IMR-90 (cell line): ENCODE measurements at regions not wholly inside any gene's neighbourhood (a gene's known extent, or its start where the extent isn't known, plus 50 kb on each side); places are given as distances from the start of the nearest gene placed in this dataset.
"Not testable (repeated sequence)": the region's sequence is repeated elsewhere in the genome, so short reads cannot be mapped to it uniquely, and the experiment has no call there.

Experiments
- ATAC-seq: fragments of 200-7000 bp; cut with Tn5 transposase; 2 replicates; pipeline ENCODE4 v1.9.1; 2020; ENCODE audit warnings: low read depth, mild to moderate bottlenecking, moderate library complexity
- BruUV-seq: library from RNA; stranded (reverse); fragments of 400-500 nt; replicated peaks from 2 replicates; lab custom pipeline; 2021; lab: Mats Ljungman, UMichigan
- CTCF ChIA-PET: fragments of 300-600 bp; formaldehyde crosslinking; extraction: SDS; loops from one replicate; lab custom pipeline; 2021; ENCODE audit warnings: antibody characterized with exemption; lab: Yijun Ruan, JAX
- POLR2A ChIA-PET: fragments of 300-600 bp; sonication (Branson Sonifier 250); formaldehyde crosslinking; loops from one replicate; lab custom pipeline; 2022; ENCODE audit warnings: antibody characterized with exemption; ENCODE audit not compliant: unreplicated experiment; lab: Charles Lee
- DNase-seq: peaks from one replicate; pipeline ENCODE4 v3.0.0; 2013
- H2AFZ ChIP-seq: replicated peaks from 2 replicates; pipeline ENCODE3; 2013; ENCODE audit warnings: low read length, mild to moderate bottlenecking; ENCODE audit not compliant: poor library complexity
- H2AK5ac ChIP-seq: 2 replicates; pipeline ENCODE4 v1.6.1; 2013; ENCODE audit warnings: low read depth, low read length, inconsistent platforms
- H2AK9ac ChIP-seq: replicated peaks from 2 replicates; pipeline ENCODE3; 2013; ENCODE audit warnings: mild to moderate bottlenecking, low read depth, low read length, moderate library complexity; ENCODE audit not compliant: poor library complexity
- H2BK120ac ChIP-seq: 2 replicates; pipeline ENCODE4 v1.6.1; 2013; ENCODE audit warnings: low read depth, low read length, inconsistent platforms
- H2BK15ac ChIP-seq: 3 replicates; pipeline ENCODE4 v1.6.1; 2013; ENCODE audit warnings: low read depth, low read length, inconsistent platforms
- H2BK20ac ChIP-seq: 2 replicates; pipeline ENCODE4 v1.6.1; 2013; ENCODE audit warnings: low read depth, mild to moderate bottlenecking, inconsistent platforms, low read length, moderate library complexity
- H2BK5ac ChIP-seq: 2 replicates; pipeline ENCODE4 v1.6.1; 2013; ENCODE audit warnings: mild to moderate bottlenecking, low read depth, low read length, inconsistent platforms; ENCODE audit not compliant: poor library complexity, severe bottlenecking
- H3K14ac ChIP-seq: replicated peaks from 2 replicates; pipeline ENCODE4 v1.6.1; 2013; ENCODE audit warnings: low read depth, low read length, inconsistent platforms
- H3K18ac ChIP-seq: 2 replicates; pipeline ENCODE4 v1.6.1; 2013; ENCODE audit warnings: low read depth, low read length, control low read depth
- H3K23ac ChIP-seq: 2 replicates; pipeline ENCODE4 v1.6.1; 2013; ENCODE audit warnings: low read depth, low read length, inconsistent platforms
- H3K27ac ChIP-seq: 2 replicates; pipeline ENCODE4 v1.5.1; 2013; ENCODE audit warnings: mild to moderate bottlenecking, control low read depth, low read length; ENCODE audit not compliant: insufficient read depth
- H3K27me3 ChIP-seq: 2 replicates; pipeline ENCODE4 v1.6.1; 2013; ENCODE audit warnings: low read length; ENCODE audit not compliant: control insufficient read depth, insufficient read depth
- H3K36me3 ChIP-seq: 2 replicates; pipeline ENCODE4 v1.6.1; 2013; ENCODE audit warnings: low read length, mixed read lengths; ENCODE audit not compliant: control insufficient read depth, insufficient read depth
- H3K4ac ChIP-seq: 2 replicates; pipeline ENCODE4 v1.6.1; 2013; ENCODE audit warnings: low read depth, low read length, inconsistent platforms
- H3K4me1 ChIP-seq: 2 replicates; pipeline ENCODE4 v1.6.1; 2013; ENCODE audit warnings: low read length, mixed read lengths; ENCODE audit not compliant: control insufficient read depth, insufficient read depth
- H3K4me2 ChIP-seq: 2 replicates; pipeline ENCODE4 v1.6.1; 2013; ENCODE audit warnings: low read depth, mild to moderate bottlenecking, control low read depth, low read length, moderate library complexity
- H3K4me3 ChIP-seq: 2 replicates; pipeline ENCODE4 v1.5.1; 2013; ENCODE audit warnings: low read depth, mild to moderate bottlenecking, control low read depth, low read length, moderate library complexity; ENCODE audit not compliant: insufficient read depth
- H3K56ac ChIP-seq: 2 replicates; pipeline ENCODE4 v1.6.1; 2013; ENCODE audit warnings: low read length, inconsistent platforms; ENCODE audit not compliant: insufficient read depth; ENCODE audit errors: extremely low read depth
- H3K79me1 ChIP-seq, 2 experiments: 2 replicates each; pipeline ENCODE4 v1.6.1; 2013; ENCODE audit warnings: low read length in 2 of 2, inconsistent platforms in 1 of 2, low read depth in 1 of 2
- H3K9ac ChIP-seq: 2 replicates; pipeline ENCODE4 v1.6.1; 2013; ENCODE audit warnings: low read depth, low read length, control low read depth
- H3K9me1 ChIP-seq: 2 replicates; pipeline ENCODE4 v1.6.1; 2013; ENCODE audit warnings: low read length, inconsistent platforms; ENCODE audit not compliant: insufficient read depth
- H3K9me3 ChIP-seq: 2 replicates; pipeline ENCODE4 v1.6.1; 2013; ENCODE audit warnings: low read length; ENCODE audit not compliant: control insufficient read depth, insufficient read depth
- H4K20me1 ChIP-seq: 2 replicates; pipeline ENCODE4 v1.6.1; 2013; ENCODE audit warnings: low read length, inconsistent platforms; ENCODE audit not compliant: insufficient read depth
- H4K5ac ChIP-seq: 2 replicates; pipeline ENCODE4 v1.6.1; 2013; ENCODE audit warnings: mild to moderate bottlenecking, low read depth, low read length, control low read depth
- H4K8ac ChIP-seq, 2 experiments: 2 replicates each; pipeline ENCODE4 v1.6.1; 2013; ENCODE audit warnings: low read depth in 2 of 2, low read length in 2 of 2, control low read depth in 1 of 2, inconsistent platforms in 1 of 2
- H4K91ac ChIP-seq: 2 replicates; pipeline ENCODE4 v1.6.1; 2013; ENCODE audit warnings: low read depth, low read length, inconsistent platforms; ENCODE audit not compliant: insufficient read depth
- WGBS, 2 experiments: methylation state at CpG; one replicate each; pipeline versions ENCODE4 v1.1.5 to v1.1.7; 2013; ENCODE audit warnings: missing lambda C conversion rate in 2 of 2; ENCODE audit not compliant: insufficient read length in 1 of 2; ENCODE audit errors: extremely low coverage in 2 of 2; 5-methylcytosine and 5-hydroxymethylcytosine counted together
- dilution Hi-C: fragments of 300-500 bp; cut with HindIII; formaldehyde crosslinking; loops from one replicate; pipeline ENCODE4 v1.14.3; 2018; ENCODE audit warnings: low sequenced_read_pairs; ENCODE audit not compliant: unreplicated experiment
- in situ Hi-C: fragments of 300-500 bp; cut with MboI; formaldehyde crosslinking; loops from 3 replicates; pipeline ENCODE4 v1.14.3; 2019; ENCODE audit warnings: low sequenced_read_pairs, inconsistent platforms, mixed read lengths
- intact Hi-C: fragments of 100-400 bp; cut with micrococcal nuclease; formaldehyde crosslinking; loops from 2 replicates; pipeline ENCODE4 v1.10.0; 2022

DNA sequence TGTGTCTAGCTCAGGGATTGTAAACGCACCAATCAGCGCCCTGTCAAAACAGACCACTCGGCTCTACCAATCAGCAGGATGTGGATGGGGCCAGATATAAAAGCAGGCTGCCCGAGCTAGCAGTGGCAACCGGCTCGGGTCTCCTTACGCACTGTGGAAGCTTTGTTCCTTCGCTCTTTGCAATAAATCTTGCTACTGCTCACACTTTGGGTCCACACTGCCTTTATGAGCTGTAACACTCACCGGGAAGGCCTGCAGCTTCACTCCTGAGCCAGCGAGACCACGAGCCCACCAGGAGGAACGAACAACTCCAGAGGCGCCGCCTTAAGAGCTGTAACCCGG, 630.6 kb upstream of the NXPH2 start:
- H4K8ac ChIP-seq, H3K14ac ChIP-seq, H2AFZ ChIP-seq, H3K9me3 ChIP-seq, H3K18ac ChIP-seq, H4K20me1 ChIP-seq, DNase-seq, H3K9me1 ChIP-seq, H2BK120ac ChIP-seq, H2AK5ac ChIP-seq, H2BK20ac ChIP-seq, H3K4ac ChIP-seq, ATAC-seq, H3K36me3 ChIP-seq, H2BK15ac ChIP-seq, H3K4me2 ChIP-seq, H4K5ac ChIP-seq, intact Hi-C loops, H3K27ac ChIP-seq, BruUV-seq, H2BK5ac ChIP-seq, H2AK9ac ChIP-seq, H3K4me3 ChIP-seq, in situ Hi-C loops, dilution Hi-C loops, H3K27me3 ChIP-seq, H3K9ac ChIP-seq, H3K79me1 ChIP-seq, H3K23ac ChIP-seq, H3K4me1 ChIP-seq, H4K91ac ChIP-seq, H3K56ac ChIP-seq, POLR2A ChIA-PET, CTCF ChIA-PET: not testable (repeated sequence)
- 78% methylated on average over 4 of the region's 15 CpGs; no CpG with 5 or more reads in 1 of the 2 experiments for WGBS, 2 experiments

DNA sequence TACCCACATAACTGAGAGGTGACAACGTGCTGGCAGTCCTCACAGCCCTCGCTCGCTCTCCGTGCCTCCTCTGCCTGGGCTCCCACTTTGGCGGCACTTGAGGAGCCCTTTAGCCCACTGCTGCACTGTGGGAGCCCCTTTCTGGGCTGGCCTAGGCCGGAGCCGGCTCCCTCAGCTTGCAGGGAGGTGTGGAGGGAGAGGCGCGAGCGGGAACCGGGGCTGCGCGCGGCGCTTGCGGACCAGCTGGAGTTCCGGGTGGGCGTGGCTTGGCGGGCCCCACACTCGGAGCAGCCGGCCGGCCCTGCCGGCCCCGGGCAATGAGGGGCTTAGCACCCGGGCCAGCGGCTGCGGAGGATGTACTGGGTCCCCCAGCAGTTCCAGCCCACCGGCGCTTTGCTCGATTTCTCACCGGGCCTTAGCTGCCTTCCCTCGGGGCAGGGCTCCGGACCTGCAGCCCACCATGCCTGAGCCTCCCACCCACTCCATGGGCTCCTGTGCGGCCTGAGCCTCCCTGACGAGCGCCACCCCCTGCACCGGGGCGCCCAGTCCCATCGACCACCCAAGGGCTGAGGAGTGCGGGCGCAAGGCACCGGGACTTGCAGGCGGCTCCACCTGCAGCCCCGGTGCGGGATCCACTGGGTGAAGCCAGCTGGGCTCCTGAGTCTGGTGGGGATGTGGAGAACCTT, 630.1 kb upstream of the NXPH2 start:
- H3K9me1 ChIP-seq, H3K23ac ChIP-seq, H3K36me3 ChIP-seq, H3K4me2 ChIP-seq, H2BK20ac ChIP-seq, H3K9me3 ChIP-seq, H4K91ac ChIP-seq, BruUV-seq, H3K9ac ChIP-seq, CTCF ChIA-PET, H3K18ac ChIP-seq, intact Hi-C loops, H4K5ac ChIP-seq, POLR2A ChIA-PET, H3K27ac ChIP-seq, H3K14ac ChIP-seq, H3K4ac ChIP-seq, H2AK9ac ChIP-seq, H2BK5ac ChIP-seq, H3K79me1 ChIP-seq, DNase-seq, H3K4me3 ChIP-seq, H4K8ac ChIP-seq, dilution Hi-C loops, in situ Hi-C loops, H2AK5ac ChIP-seq, H4K20me1 ChIP-seq, H3K56ac ChIP-seq, H2AFZ ChIP-seq, H2BK120ac ChIP-seq, H2BK15ac ChIP-seq, H3K4me1 ChIP-seq, ATAC-seq, H3K27me3 ChIP-seq: not testable (repeated sequence)
- 90% methylated on average over 2 of the region's 45 CpGs; no CpG with 5 or more reads in 1 of the 2 experiments for WGBS, 2 experiments
